Ectodermal cell (in vitro differentiated cells): ENCODE measurements at regions not wholly inside any gene's neighbourhood (a gene's known extent, or its start where the extent isn't known, plus 50 kb on each side); places are given as distances from the start of the nearest gene placed in this dataset.

Source experiments
- H3K27ac ChIP-seq: 2 replicates; pipeline ENCODE4 v1.7.0; 2013; ENCODE audit warnings: mild to moderate bottlenecking, low read depth, low read length; ENCODE audit not compliant: insufficient read depth, poor library complexity, severe bottlenecking
- H3K27me3 ChIP-seq: 2 replicates; pipeline ENCODE4 v1.7.0; 2013; ENCODE audit warnings: mild to moderate bottlenecking, low read length; ENCODE audit not compliant: insufficient read depth, control insufficient read depth, poor library complexity, severe bottlenecking
- H3K36me3 ChIP-seq: one replicate; pipeline ENCODE4 v1.7.0; 2013; ENCODE audit warnings: low read length; ENCODE audit not compliant: control insufficient read depth, insufficient read depth
- H3K4me1 ChIP-seq: one replicate; pipeline ENCODE4 v1.7.0; 2013; ENCODE audit warnings: low read length; ENCODE audit not compliant: control insufficient read depth, insufficient read depth
- H3K4me3 ChIP-seq: 2 replicates; pipeline ENCODE4 v1.7.0; 2013; ENCODE audit warnings: low read depth, low read length, control low read depth; ENCODE audit not compliant: insufficient read depth
- H3K9me3 ChIP-seq: 2 replicates; pipeline ENCODE4 v1.7.0; 2013; ENCODE audit warnings: mild to moderate bottlenecking, low read length, moderate library complexity; ENCODE audit not compliant: control insufficient read depth
- WGBS, 2 experiments: methylation state at CpG; one replicate each; pipeline ENCODE4 v1.1.7; 2013; ENCODE audit warnings: missing lambda C conversion rate in 2 of 2; 5-methylcytosine and 5-hydroxymethylcytosine counted together

DNA sequence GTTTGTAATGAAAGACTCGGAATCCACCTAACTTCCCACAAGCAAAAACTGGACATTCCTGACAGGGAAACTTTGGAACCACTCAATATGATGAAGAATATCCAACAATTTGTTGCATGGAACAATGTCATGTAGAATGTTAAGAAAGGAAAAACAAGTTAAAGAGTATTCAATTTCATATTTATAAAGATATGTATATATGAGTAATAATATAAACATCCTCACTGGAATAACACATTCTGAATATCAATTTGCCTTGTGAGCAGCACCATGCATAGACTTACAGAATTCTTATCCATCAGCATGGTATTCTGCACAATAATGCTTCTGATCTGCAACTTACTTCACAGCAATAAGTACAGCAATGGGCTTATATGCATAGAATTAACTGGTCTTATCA, 650.3 kb downstream of the SEMA5A start:
- Histone ChIP-seq H3K27me3 (no peaks in the 10 kb centered on the region), H3K36me3 (no peaks in the 10 kb centered on the region), H3K4me3 (no peak overlapping the region), H3K27ac (no peak overlapping the region), H3K9me3 (no peaks in the 10 kb centered on the region), H3K4me1 (no peaks in the 10 kb centered on the region)
- WGBS, 2 experiments: 88 to 100% methylated on average over 1 of the region's 1 CpG

DNA sequence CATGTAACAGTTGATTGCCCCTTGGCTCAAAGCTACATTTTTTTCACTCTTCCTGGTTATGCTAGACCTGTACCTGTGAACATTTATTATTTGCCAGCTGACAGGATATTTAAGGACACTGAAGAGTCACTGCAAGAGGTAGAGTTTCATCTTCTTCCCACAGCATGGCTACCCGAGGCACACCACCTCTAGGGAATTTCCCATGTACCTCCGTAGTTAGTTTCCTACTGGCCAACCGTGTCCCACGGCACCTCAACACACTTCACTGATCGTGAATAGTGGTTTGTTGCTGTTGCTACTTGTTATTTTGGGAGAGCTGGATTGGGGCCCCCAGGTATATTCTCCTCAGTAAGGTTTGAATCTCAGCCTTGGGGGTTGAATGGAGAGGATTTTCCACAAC, 648.6 kb downstream of the SEMA5A start:
- no peaks in the 10 kb centered on the region for H3K27me3 ChIP-seq
- WGBS, 2 experiments: 94% methylated on average over 5 of the region's 5 CpGs
- no peak overlapping the region for H3K27ac ChIP-seq
- no peaks in the 10 kb centered on the region for H3K9me3 ChIP-seq
- H3K36me3 ChIP-seq: no peaks in the 10 kb centered on the region
- H3K4me1 ChIP-seq: no peaks in the 10 kb centered on the region
- no peak overlapping the region for H3K4me3 ChIP-seq

DNA sequence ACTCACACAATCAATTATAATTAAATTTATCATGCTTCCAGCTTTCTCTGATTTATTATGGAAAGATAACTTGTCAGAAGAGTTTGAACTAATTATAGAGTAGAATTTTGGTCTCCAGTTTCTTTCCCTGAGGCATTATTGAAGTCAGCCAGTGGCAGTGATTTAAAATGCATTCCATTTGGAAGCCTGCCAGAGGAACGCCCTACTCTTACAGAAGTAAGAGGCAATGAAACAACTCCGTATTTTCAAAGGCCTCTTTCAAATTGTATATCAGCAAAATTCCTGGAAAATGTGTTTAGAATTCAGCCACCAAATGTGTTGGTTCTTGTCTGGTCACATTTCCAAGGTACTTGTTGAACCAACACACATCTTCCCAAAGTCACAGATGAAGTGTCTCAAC, 640.9 kb downstream of the SEMA5A start:
- Histone ChIP-seq H3K27ac (no peak overlapping the region), H3K36me3 (no peaks in the 10 kb centered on the region), H3K9me3 (no peaks in the 10 kb centered on the region), H3K27me3 (no peaks in the 10 kb centered on the region), H3K4me3 (no peak overlapping the region), H3K4me1 (no peaks in the 10 kb centered on the region)
- WGBS, 2 experiments: 84 to 85% methylated on average over 2 of the region's 2 CpGs

DNA sequence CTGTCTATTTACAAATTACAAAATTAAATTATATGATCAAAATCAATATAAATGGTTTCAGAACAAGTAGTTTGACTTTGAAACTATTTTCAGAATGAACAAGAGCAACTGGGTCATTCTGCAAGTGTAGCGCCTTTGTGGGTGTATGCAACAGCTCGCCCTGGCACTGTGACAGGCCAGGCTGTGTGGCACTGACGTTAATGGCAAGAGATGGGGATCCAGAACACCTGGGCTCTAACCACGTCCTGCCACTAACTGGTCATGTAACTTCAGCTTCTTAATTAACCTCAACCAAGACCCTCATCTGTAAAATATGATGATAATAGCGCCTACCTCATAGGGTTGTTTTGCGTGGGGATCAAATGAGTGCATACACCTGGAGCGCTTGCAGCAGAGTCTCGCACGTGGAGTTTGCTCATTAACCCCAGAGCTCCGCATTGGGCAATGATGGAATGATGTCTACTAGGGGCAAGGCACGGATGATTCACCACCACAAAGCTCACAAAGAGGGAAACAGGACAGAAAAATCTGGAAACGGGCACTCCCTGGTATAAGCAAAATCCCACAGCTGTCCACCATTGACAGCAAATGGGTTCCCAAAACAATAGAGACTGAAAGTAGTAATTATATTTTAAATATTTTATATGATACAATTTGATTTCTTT, 639.4 kb downstream of the SEMA5A start:
- no peaks in the 10 kb centered on the region for H3K36me3 ChIP-seq
- H3K4me3 ChIP-seq: no peak overlapping the region
- H3K4me1 ChIP-seq: no peaks in the 10 kb centered on the region
- H3K27me3 ChIP-seq: no peaks in the 10 kb centered on the region
- H3K9me3 ChIP-seq: no peaks in the 10 kb centered on the region
- 94% methylated on average over 12 of the region's 12 CpGs for WGBS, 2 experiments
- no peak overlapping the region for H3K27ac ChIP-seq

DNA sequence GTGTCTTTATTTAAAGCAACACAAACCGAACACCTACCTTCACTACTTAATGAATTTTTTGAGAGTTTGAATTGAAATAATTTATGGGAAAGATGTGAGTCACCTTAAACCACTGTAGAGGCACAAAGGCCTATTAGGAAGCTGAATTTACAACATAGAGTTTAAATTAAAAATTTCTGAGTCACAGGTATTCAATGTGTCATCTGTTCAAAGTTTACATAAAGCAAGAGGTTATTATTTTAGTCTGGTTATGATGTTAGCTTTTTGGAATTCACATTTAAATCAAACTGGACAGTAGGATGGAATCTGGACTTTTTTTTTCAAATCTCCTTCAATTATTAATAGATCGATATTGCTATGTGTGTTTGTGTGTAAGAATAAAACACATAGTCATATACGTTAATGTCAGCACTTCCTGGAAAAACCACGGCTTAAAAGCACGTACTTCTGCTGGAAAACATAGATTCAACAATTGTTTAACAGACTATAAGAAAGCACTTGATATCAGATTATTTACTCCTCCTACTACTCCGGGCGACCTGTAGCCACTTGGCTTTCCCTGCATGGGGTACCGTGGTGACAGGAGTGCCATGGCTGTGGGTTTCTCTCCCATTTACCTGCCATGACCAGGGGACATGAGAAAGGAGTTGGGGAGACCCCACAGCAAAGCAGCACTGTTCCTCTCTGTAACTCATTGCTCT, 638.6 kb downstream of the SEMA5A start:
- Histone ChIP-seq H3K27me3 (no peaks in the 10 kb centered on the region), H3K4me1 (no peaks in the 10 kb centered on the region), H3K9me3 (no peaks in the 10 kb centered on the region), H3K4me3 (no peak overlapping the region), H3K27ac (no peak overlapping the region), H3K36me3 (no peaks in the 10 kb centered on the region)
- 94 to 97% methylated on average over 6 to 7 of the region's 8 CpGs for whole genome bisulfite sequencing, 2 experiments

DNA sequence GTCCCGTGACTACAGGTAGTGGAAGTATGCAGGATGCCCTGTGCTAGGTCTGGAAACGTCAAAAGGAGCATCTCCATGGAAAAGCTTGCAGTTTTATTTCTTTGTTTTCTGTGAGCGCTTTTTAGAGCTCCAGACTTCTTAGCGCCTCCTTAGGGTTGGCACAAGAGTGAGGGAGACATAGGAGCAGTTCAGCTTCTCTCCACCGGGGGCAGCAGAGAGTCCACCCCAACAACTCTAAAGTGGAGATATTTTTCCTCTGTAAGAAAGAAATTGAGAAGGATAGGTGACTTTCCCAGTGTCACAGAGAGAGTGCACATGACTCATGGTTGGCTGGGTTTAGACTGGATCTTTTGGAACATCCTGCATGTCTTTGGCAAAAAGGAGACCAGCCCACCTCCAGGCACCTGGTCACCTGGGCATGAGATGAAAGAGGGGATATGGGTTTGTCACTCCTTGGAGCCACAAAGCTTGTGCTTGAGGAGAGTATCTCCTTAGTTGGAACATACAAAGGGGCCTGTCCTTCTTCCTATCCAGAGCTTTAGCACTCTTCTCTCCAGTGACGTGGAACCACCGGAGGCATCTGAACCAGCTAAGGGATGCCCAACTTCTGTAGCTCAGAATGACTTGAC, 637.7 kb downstream of the SEMA5A start:
- H3K9me3 ChIP-seq: no peaks in the 10 kb centered on the region
- H3K27ac ChIP-seq: no peak overlapping the region
- no peak overlapping the region for H3K4me3 ChIP-seq
- WGBS, 2 experiments: 47 to 52% methylated on average over 7 of the region's 7 CpGs
- no peaks in the 10 kb centered on the region for H3K4me1 ChIP-seq
- H3K36me3 ChIP-seq: no peaks in the 10 kb centered on the region
- H3K27me3 ChIP-seq: no peaks in the 10 kb centered on the region

DNA sequence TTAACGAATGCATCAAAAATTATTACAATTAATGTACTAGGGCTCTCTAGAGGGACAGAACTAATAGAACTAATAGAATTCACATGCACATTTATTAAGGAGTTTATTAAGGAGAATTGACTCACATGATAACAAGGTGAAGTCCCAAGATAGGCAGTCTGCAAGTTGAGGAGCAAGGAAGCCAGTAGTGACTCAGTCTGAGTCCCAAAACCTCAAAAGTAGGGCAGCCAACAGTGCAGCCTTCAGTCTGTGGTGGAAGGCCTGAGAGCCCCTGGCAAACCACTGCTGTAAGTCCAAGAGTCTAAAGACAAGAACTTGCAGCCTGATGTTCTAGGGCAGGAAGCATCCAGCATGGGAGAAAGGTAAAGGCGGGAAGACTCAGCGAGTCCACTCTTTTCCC, 633.8 kb downstream of the SEMA5A start:
- Histone ChIP-seq H3K9me3 (no peaks in the 10 kb centered on the region), H3K4me1 (no peaks in the 10 kb centered on the region), H3K27ac (no peak overlapping the region), H3K4me3 (no peak overlapping the region), H3K27me3 (no peaks in the 10 kb centered on the region), H3K36me3 (no peaks in the 10 kb centered on the region)
- WGBS, 2 experiments: 93 to 94% methylated on average over 2 of the region's 3 CpGs

DNA sequence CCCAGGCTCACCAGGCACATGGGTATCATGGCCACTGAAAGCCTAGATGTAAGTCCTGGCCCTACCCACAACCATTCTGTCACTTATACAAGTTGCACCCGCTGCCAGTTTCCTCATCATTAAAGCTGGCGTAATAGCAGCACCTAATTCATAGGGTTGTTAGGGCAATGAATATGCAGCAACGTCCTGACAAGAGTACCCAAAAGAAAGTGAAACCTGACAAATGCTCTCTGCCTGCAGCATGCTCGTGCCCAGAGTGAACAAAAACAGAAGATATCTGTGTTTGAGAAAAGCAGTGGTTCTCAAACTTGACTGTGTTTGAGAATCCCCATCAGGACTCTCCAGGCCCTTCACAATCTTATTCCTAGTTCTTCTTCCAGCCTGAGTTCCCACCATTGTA, 632.4 kb downstream of the SEMA5A start:
- 89% methylated on average over 4 of the region's 4 CpGs for WGBS, 2 experiments
- no peak overlapping the region for H3K27ac ChIP-seq

DNA sequence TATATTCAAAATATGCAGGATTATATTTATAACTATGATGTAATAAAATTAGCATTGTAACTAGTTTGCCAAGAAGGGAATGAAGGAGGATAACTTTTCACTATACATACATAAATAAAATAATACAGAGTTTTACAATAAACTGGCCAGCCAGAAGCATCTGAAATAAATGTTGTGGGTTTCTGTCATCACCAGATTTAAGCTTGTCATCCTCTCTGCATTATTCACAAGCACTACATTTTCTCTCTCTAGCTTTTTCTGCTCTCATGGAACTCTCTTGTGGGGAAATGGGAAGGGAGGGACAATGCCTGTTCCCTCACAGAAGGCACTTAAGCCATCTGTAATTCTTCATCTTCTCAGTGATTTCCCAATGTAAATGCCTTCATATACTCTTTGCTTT, 626.8 kb downstream of the SEMA5A start:
- Histone ChIP-seq H3K36me3 (no peaks in the 10 kb centered on the region), H3K27me3 (no peaks in the 10 kb centered on the region), H3K4me3 (no peak overlapping the region), H3K9me3 (no peaks in the 10 kb centered on the region), H3K4me1 (no peaks in the 10 kb centered on the region), H3K27ac (no peak overlapping the region)

More for the DNA sequence above, 632.4 kb downstream of the SEMA5A start:
- no peak overlapping the region for H3K4me3 ChIP-seq
- no peaks in the 10 kb centered on the region for H3K4me1 ChIP-seq
- H3K9me3 ChIP-seq: no peaks in the 10 kb centered on the region
- no peaks in the 10 kb centered on the region for H3K27me3 ChIP-seq
- no peaks in the 10 kb centered on the region for H3K36me3 ChIP-seq

DNA sequence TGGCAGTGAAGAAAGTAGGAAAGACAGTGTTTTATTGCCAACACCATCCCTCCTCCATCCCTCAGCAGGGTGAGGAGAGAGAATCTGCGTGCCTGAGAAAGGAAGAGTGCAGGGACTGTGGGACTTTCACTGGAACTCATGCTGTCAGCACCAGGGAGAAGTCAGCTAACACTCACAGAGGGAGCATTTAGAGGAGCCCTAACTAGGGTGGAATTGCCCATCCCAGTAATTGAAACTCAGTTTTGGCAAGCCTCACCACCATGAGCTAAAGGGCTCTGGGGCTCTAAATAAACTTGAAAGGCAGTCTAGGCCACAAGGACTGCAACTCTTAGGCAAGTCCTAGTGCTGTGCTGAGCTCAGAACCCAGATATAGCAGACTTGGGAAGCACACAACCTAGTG, 622.3 kb downstream of the SEMA5A start:
- 69 to 84% methylated on average over 1 of the region's 1 CpG for WGBS, 2 experiments
- no peaks in the 10 kb centered on the region for H3K4me1 ChIP-seq
- no peaks in the 10 kb centered on the region for H3K9me3 ChIP-seq
- H3K27me3 ChIP-seq: no peaks in the 10 kb centered on the region
- no peaks in the 10 kb centered on the region for H3K36me3 ChIP-seq
- no peak overlapping the region for H3K27ac ChIP-seq
- no peak overlapping the region for H3K4me3 ChIP-seq
